GM18867 (cell line): ENCODE measurements at regions not wholly inside any gene's neighbourhood (a gene's known extent, or its start where the extent isn't known, plus 50 kb on each side); places are given as distances from the start of the nearest gene placed in this dataset.
A peak's percentile ranks its signal among the peaks of the same experiment; 100 is the strongest.

Source experiments
- ATAC-seq: cut with Tn5 transposase; IDR thresholded peaks from one replicate; pipeline ENCODE4 v1.9.1; 2021; ENCODE audit warnings: mild to moderate bottlenecking, moderate library complexity; ENCODE audit not compliant: unreplicated experiment

- ATAC-seq, result no peak
Measured at GRCh38 chr13:103325672-103326071, 259.5 kb upstream of the SLC10A2 start.

GRCh38 chr13:103324641-103325040 lies 258.4 kb upstream of the SLC10A2 start:
- no peak for ATAC-seq

GRCh38 chr13:103315711-103316110 lies 249.5 kb upstream of the SLC10A2 start:
- ATAC-seq, result no peak

- no peak for ATAC-seq
Measured at GRCh38 chr13:103312467-103312866, 246.2 kb upstream of the SLC10A2 start.

GRCh38 chr13:103308667-103309066 lies 242.4 kb upstream of the SLC10A2 start:
- ATAC-seq, result no peak

- no peak for ATAC-seq
Measured at GRCh38 chr13:103306163-103306562, 239.9 kb upstream of the SLC10A2 start.

- no peak for ATAC-seq
Measured at GRCh38 chr13:103303078-103303651, 236.9 kb upstream of the SLC10A2 start.

- no peak for ATAC-seq
Measured at GRCh38 chr13:103302676-103303075, 236.5 kb upstream of the SLC10A2 start.

GRCh38 chr13:103299079-103299478 lies 232.9 kb upstream of the SLC10A2 start:
- ATAC-seq, result no peak

- ATAC-seq, result no peak
Measured at GRCh38 chr13:103297083-103297482, 230.9 kb upstream of the SLC10A2 start.

GRCh38 chr13:103291798-103292572 lies 225.8 kb upstream of the SLC10A2 start:
- ATAC-seq, result peak; percentile 60

- no peak for ATAC-seq
Measured at GRCh38 chr13:103291226-103291625, 225.0 kb upstream of the SLC10A2 start.

- no peak for ATAC-seq
Measured at GRCh38 chr13:103289681-103290080, 223.5 kb upstream of the SLC10A2 start.

GRCh38 chr13:103288114-103288513 lies 221.9 kb upstream of the SLC10A2 start:
- no peak for ATAC-seq

GRCh38 chr13:103287659-103288058 lies 221.4 kb upstream of the SLC10A2 start:
- no peak for ATAC-seq

- no peak for ATAC-seq
Measured at GRCh38 chr13:103284466-103284865, 218.2 kb upstream of the SLC10A2 start.

GRCh38 chr13:103283451-103283820 lies 217.2 kb upstream of the SLC10A2 start:
- ATAC-seq, result no peak

GRCh38 chr13:103282571-103283450 lies 216.6 kb upstream of the SLC10A2 start:
- peak; percentile 37 for ATAC-seq

- ATAC-seq, result no peak
Measured at GRCh38 chr13:103277959-103278694, 211.9 kb upstream of the SLC10A2 start.

- peak; percentile 95 for ATAC-seq
Measured at GRCh38 chr13:103276775-103277498, 210.7 kb upstream of the SLC10A2 start.
